IMR-90 (cell line): ENCODE measurements at regions not wholly inside any gene's neighbourhood (a gene's known extent, or its start where the extent isn't known, plus 50 kb on each side); places are given as distances from the start of the nearest gene placed in this dataset.

Source experiments
- ATAC-seq: fragments of 200-7000 bp; cut with Tn5 transposase; 2 replicates; pipeline ENCODE4 v1.9.1; 2020; ENCODE audit warnings: low read depth, mild to moderate bottlenecking, moderate library complexity
- BruUV-seq: library from RNA; stranded (reverse); fragments of 400-500 nt; replicated peaks from 2 replicates; lab custom pipeline; 2021; lab: Mats Ljungman, UMichigan
- CTCF ChIA-PET: fragments of 300-600 bp; formaldehyde crosslinking; extraction: SDS; loops from one replicate; lab custom pipeline; 2021; ENCODE audit warnings: antibody characterized with exemption; lab: Yijun Ruan, JAX
- POLR2A ChIA-PET: fragments of 300-600 bp; sonication (Branson Sonifier 250); formaldehyde crosslinking; loops from one replicate; lab custom pipeline; 2022; ENCODE audit warnings: antibody characterized with exemption; ENCODE audit not compliant: unreplicated experiment; lab: Charles Lee
- DNase-seq: peaks from one replicate; pipeline ENCODE4 v3.0.0; 2013
- H2AFZ ChIP-seq: replicated peaks from 2 replicates; pipeline ENCODE3; 2013; ENCODE audit warnings: low read length, mild to moderate bottlenecking; ENCODE audit not compliant: poor library complexity
- H2AK5ac ChIP-seq: 2 replicates; pipeline ENCODE4 v1.6.1; 2013; ENCODE audit warnings: low read depth, low read length, inconsistent platforms
- H2AK9ac ChIP-seq: replicated peaks from 2 replicates; pipeline ENCODE3; 2013; ENCODE audit warnings: mild to moderate bottlenecking, low read depth, low read length, moderate library complexity; ENCODE audit not compliant: poor library complexity
- H2BK120ac ChIP-seq: 2 replicates; pipeline ENCODE4 v1.6.1; 2013; ENCODE audit warnings: low read depth, low read length, inconsistent platforms
- H2BK15ac ChIP-seq: 3 replicates; pipeline ENCODE4 v1.6.1; 2013; ENCODE audit warnings: low read depth, low read length, inconsistent platforms
- H2BK20ac ChIP-seq: 2 replicates; pipeline ENCODE4 v1.6.1; 2013; ENCODE audit warnings: low read depth, mild to moderate bottlenecking, inconsistent platforms, low read length, moderate library complexity
- H2BK5ac ChIP-seq: 2 replicates; pipeline ENCODE4 v1.6.1; 2013; ENCODE audit warnings: mild to moderate bottlenecking, low read depth, low read length, inconsistent platforms; ENCODE audit not compliant: poor library complexity, severe bottlenecking
- H3K14ac ChIP-seq: replicated peaks from 2 replicates; pipeline ENCODE4 v1.6.1; 2013; ENCODE audit warnings: low read depth, low read length, inconsistent platforms
- H3K18ac ChIP-seq: 2 replicates; pipeline ENCODE4 v1.6.1; 2013; ENCODE audit warnings: low read depth, low read length, control low read depth
- H3K23ac ChIP-seq: 2 replicates; pipeline ENCODE4 v1.6.1; 2013; ENCODE audit warnings: low read depth, low read length, inconsistent platforms
- H3K27ac ChIP-seq: 2 replicates; pipeline ENCODE4 v1.5.1; 2013; ENCODE audit warnings: mild to moderate bottlenecking, control low read depth, low read length; ENCODE audit not compliant: insufficient read depth
- H3K27me3 ChIP-seq: 2 replicates; pipeline ENCODE4 v1.6.1; 2013; ENCODE audit warnings: low read length; ENCODE audit not compliant: control insufficient read depth, insufficient read depth
- H3K36me3 ChIP-seq: 2 replicates; pipeline ENCODE4 v1.6.1; 2013; ENCODE audit warnings: low read length, mixed read lengths; ENCODE audit not compliant: control insufficient read depth, insufficient read depth
- H3K4ac ChIP-seq: 2 replicates; pipeline ENCODE4 v1.6.1; 2013; ENCODE audit warnings: low read depth, low read length, inconsistent platforms
- H3K4me1 ChIP-seq: 2 replicates; pipeline ENCODE4 v1.6.1; 2013; ENCODE audit warnings: low read length, mixed read lengths; ENCODE audit not compliant: control insufficient read depth, insufficient read depth
- H3K4me2 ChIP-seq: 2 replicates; pipeline ENCODE4 v1.6.1; 2013; ENCODE audit warnings: low read depth, mild to moderate bottlenecking, control low read depth, low read length, moderate library complexity
- H3K4me3 ChIP-seq: 2 replicates; pipeline ENCODE4 v1.5.1; 2013; ENCODE audit warnings: low read depth, mild to moderate bottlenecking, control low read depth, low read length, moderate library complexity; ENCODE audit not compliant: insufficient read depth
- H3K56ac ChIP-seq: 2 replicates; pipeline ENCODE4 v1.6.1; 2013; ENCODE audit warnings: low read length, inconsistent platforms; ENCODE audit not compliant: insufficient read depth; ENCODE audit errors: extremely low read depth
- H3K79me1 ChIP-seq, 2 experiments: 2 replicates each; pipeline ENCODE4 v1.6.1; 2013; ENCODE audit warnings: low read length in 2 of 2, inconsistent platforms in 1 of 2, low read depth in 1 of 2
- H3K9ac ChIP-seq: 2 replicates; pipeline ENCODE4 v1.6.1; 2013; ENCODE audit warnings: low read depth, low read length, control low read depth
- H3K9me1 ChIP-seq: 2 replicates; pipeline ENCODE4 v1.6.1; 2013; ENCODE audit warnings: low read length, inconsistent platforms; ENCODE audit not compliant: insufficient read depth
- H3K9me3 ChIP-seq: 2 replicates; pipeline ENCODE4 v1.6.1; 2013; ENCODE audit warnings: low read length; ENCODE audit not compliant: control insufficient read depth, insufficient read depth
- H4K20me1 ChIP-seq: 2 replicates; pipeline ENCODE4 v1.6.1; 2013; ENCODE audit warnings: low read length, inconsistent platforms; ENCODE audit not compliant: insufficient read depth
- H4K5ac ChIP-seq: 2 replicates; pipeline ENCODE4 v1.6.1; 2013; ENCODE audit warnings: mild to moderate bottlenecking, low read depth, low read length, control low read depth
- H4K8ac ChIP-seq, 2 experiments: 2 replicates each; pipeline ENCODE4 v1.6.1; 2013; ENCODE audit warnings: low read depth in 2 of 2, low read length in 2 of 2, control low read depth in 1 of 2, inconsistent platforms in 1 of 2
- H4K91ac ChIP-seq: 2 replicates; pipeline ENCODE4 v1.6.1; 2013; ENCODE audit warnings: low read depth, low read length, inconsistent platforms; ENCODE audit not compliant: insufficient read depth
- BHLHE40 ChIP-seq: fragments of 150-350 bp; IDR thresholded peaks from 2 replicates; pipeline ENCODE4 v1.6.1; 2016; ENCODE audit warnings: mild to moderate bottlenecking, low read depth, low read length
- CEBPB ChIP-seq: IDR thresholded peaks from 2 replicates; pipeline ENCODE4 v1.6.1; 2012; ENCODE audit warnings: low read depth, low read length, improper control_type of control experiment
- MAFK ChIP-seq: IDR thresholded peaks from 2 replicates; pipeline ENCODE4 v1.6.1; 2012; ENCODE audit warnings: low read depth, low read length, improper control_type of control experiment
- MAZ ChIP-seq: IDR thresholded peaks from 2 replicates; pipeline ENCODE4 v1.6.1; 2012; ENCODE audit warnings: low read depth, mild to moderate bottlenecking, low read length, improper control_type of control experiment, moderate library complexity, borderline replicate concordance
- NFE2L2 ChIP-seq: fragments of 150-350 bp; IDR thresholded peaks from 2 replicates; pipeline ENCODE4 v1.6.1; 2016; ENCODE audit warnings: low read depth, mild to moderate bottlenecking, low read length
- RAD21 ChIP-seq: IDR thresholded peaks from 2 replicates; pipeline ENCODE4 v1.6.1; 2012; ENCODE audit warnings: low read length, improper control_type of control experiment
- SMC3 ChIP-seq: fragments of 150-350 bp; IDR thresholded peaks from 2 replicates; pipeline ENCODE4 v1.6.1; 2016; ENCODE audit warnings: low read depth, mild to moderate bottlenecking, antibody characterized with exemption, low read length, moderate library complexity
- USF2 ChIP-seq: fragments of 150-350 bp; IDR thresholded peaks from 2 replicates; pipeline ENCODE4 v1.6.1; 2017; ENCODE audit warnings: mild to moderate bottlenecking, antibody characterized with exemption, low read length, low read depth
- WGBS, 2 experiments: methylation state at CpG; one replicate each; pipeline versions ENCODE4 v1.1.5 to v1.1.7; 2013; ENCODE audit warnings: missing lambda C conversion rate in 2 of 2; ENCODE audit not compliant: insufficient read length in 1 of 2; ENCODE audit errors: extremely low coverage in 2 of 2; 5-methylcytosine and 5-hydroxymethylcytosine counted together
- dilution Hi-C: fragments of 300-500 bp; cut with HindIII; formaldehyde crosslinking; loops from one replicate; pipeline ENCODE4 v1.14.3; 2018; ENCODE audit warnings: low sequenced_read_pairs; ENCODE audit not compliant: unreplicated experiment
- in situ Hi-C: fragments of 300-500 bp; cut with MboI; formaldehyde crosslinking; loops from 3 replicates; pipeline ENCODE4 v1.14.3; 2019; ENCODE audit warnings: low sequenced_read_pairs, inconsistent platforms, mixed read lengths
- intact Hi-C: fragments of 100-400 bp; cut with micrococcal nuclease; formaldehyde crosslinking; loops from 2 replicates; pipeline ENCODE4 v1.10.0; 2022
- TF ChIP-seq, protein P1 (sequence below): conservative IDR thresholded peaks from 2 replicates; pipeline ENCODE4 v1.5.1; 2012; ENCODE audit warnings: mild to moderate bottlenecking, low read depth, low read length, improper control_type of control experiment

- POLR2A ChIA-PET = no interaction called here
- no peak overlapping the region for H2AK5ac ChIP-seq
- dilution Hi-C loops = no loop called here
- in situ Hi-C loops = no loop called here
- H3K23ac ChIP-seq = no peak overlapping the region
- peaks cover 5% of the 10 kb centered on the region; the same call in 1 of the 2 replicates for H3K27me3 ChIP-seq
- peak overlapping the region; percentile 22 for H2AK9ac ChIP-seq
- H3K56ac ChIP-seq = no peak overlapping the region
- intact Hi-C loops = no loop called here
- H2AFZ ChIP-seq = peak overlapping the region; percentile 16
- no peak overlapping the region for H3K18ac ChIP-seq
- no peaks in the 10 kb centered on the region for H3K36me3 ChIP-seq
- no peak overlapping the region for H4K5ac ChIP-seq
- TF ChIP-seq SMC3 = no peak
- TF ChIP-seq USF2 = no peak
- TF ChIP-seq MAZ = no peak
- TF ChIP-seq BHLHE40 = no peak
- no peak for TF ChIP-seq NFE2L2
- TF ChIP-seq, protein P1, sequence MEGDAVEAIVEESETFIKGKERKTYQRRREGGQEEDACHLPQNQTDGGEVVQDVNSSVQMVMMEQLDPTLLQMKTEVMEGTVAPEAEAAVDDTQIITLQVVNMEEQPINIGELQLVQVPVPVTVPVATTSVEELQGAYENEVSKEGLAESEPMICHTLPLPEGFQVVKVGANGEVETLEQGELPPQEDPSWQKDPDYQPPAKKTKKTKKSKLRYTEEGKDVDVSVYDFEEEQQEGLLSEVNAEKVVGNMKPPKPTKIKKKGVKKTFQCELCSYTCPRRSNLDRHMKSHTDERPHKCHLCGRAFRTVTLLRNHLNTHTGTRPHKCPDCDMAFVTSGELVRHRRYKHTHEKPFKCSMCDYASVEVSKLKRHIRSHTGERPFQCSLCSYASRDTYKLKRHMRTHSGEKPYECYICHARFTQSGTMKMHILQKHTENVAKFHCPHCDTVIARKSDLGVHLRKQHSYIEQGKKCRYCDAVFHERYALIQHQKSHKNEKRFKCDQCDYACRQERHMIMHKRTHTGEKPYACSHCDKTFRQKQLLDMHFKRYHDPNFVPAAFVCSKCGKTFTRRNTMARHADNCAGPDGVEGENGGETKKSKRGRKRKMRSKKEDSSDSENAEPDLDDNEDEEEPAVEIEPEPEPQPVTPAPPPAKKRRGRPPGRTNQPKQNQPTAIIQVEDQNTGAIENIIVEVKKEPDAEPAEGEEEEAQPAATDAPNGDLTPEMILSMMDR = no peak
- no peak for TF ChIP-seq MAFK
- no peak for TF ChIP-seq CEBPB
- no peak for TF ChIP-seq RAD21
- CTCF ChIA-PET = no interaction called here
- no peak overlapping the region for H3K9ac ChIP-seq
- H3K4me2 ChIP-seq = no peak overlapping the region
- no peak overlapping the region for H4K91ac ChIP-seq
- H3K9me3 ChIP-seq = no peaks in the 10 kb centered on the region
- H2BK15ac ChIP-seq = no peak overlapping the region
- 0 out of 2 replicates have a peak overlapping the region, but pooled peaks have one; percentile 37 for H3K14ac ChIP-seq
- no TSS peak for BruUV-seq
- H3K27ac ChIP-seq = no peak overlapping the region
- H2BK120ac ChIP-seq = no peak overlapping the region
- ATAC-seq (peak; percentile 62), DNase-seq (peak; percentile 90)
- no peak overlapping the region for H3K4ac ChIP-seq
- no CpG with 5 or more reads among the region's 5 CpGs for WGBS, 2 experiments
- no peaks in the 10 kb centered on the region for H3K9me1 ChIP-seq
- no peaks in the 10 kb centered on the region for H4K20me1 ChIP-seq
- H2BK20ac ChIP-seq = 0 out of 2 replicates have a peak overlapping the region, but pooled peaks have one; percentile 33
- peaks cover 3% of the 10 kb centered on the region for H3K4me1 ChIP-seq
- no peak overlapping the region for H4K8ac ChIP-seq
- no peak overlapping the region for H2BK5ac ChIP-seq
- no peak overlapping the region for H3K4me3 ChIP-seq
- H3K79me1 ChIP-seq = no peaks in the 10 kb centered on the region
These were observed 168.6 kb downstream of the CD83 start for GRCh38 chr6:14286144-14286543.
